PC-3 (cell line): ENCODE measurements at regions not wholly inside any gene's neighbourhood (a gene's known extent, or its start where the extent isn't known, plus 50 kb on each side); places are given as distances from the start of the nearest gene placed in this dataset.

Experiments
- ATAC-seq: fragments of 200-7000 bp; cut with Tn5 transposase; 2 replicates; pipeline ENCODE4 v1.9.1; 2020; ENCODE audit warnings: mild to moderate bottlenecking, moderate library complexity
- BruUV-seq: library from RNA; stranded (reverse); fragments of 400-500 nt; replicated peaks from 2 replicates; lab custom pipeline; 2021; lab: Mats Ljungman, UMichigan
- CTCF ChIA-PET: fragments of 300-600 bp; sonication (Branson Sonifier 250); formaldehyde crosslinking; loops from one replicate; lab custom pipeline; 2022; ENCODE audit warnings: antibody characterized with exemption; lab: Charles Lee
- POLR2A ChIA-PET: fragments of 300-600 bp; sonication (Branson Sonifier 250); formaldehyde crosslinking; loops from one replicate; lab custom pipeline; 2022; ENCODE audit warnings: antibody characterized with exemption; ENCODE audit not compliant: unreplicated experiment; lab: Charles Lee
- DNase-seq: peaks from one replicate; pipeline ENCODE4 v3.0.0-alpha.2; 2015
- H2AFZ ChIP-seq: fragments of 300-600 bp; sonication (generic); 2 replicates; pipeline ENCODE4 v1.6.0; 2016; ENCODE audit warnings: antibody characterized with exemption, low read length
- H3F3A ChIP-seq: fragments of 300-600 bp; sonication (generic); one replicate; pipeline ENCODE4 v1.6.0; 2017; ENCODE audit warnings: antibody characterized with exemption, low read length, control low read depth, mild to moderate bottlenecking; ENCODE audit not compliant: unreplicated experiment
- H3K27ac ChIP-seq: fragments of 300-600 bp; sonication (generic); 2 replicates; pipeline ENCODE4 v1.5.1; 2016; ENCODE audit warnings: mild to moderate bottlenecking, low read length
- H3K27me3 ChIP-seq: fragments of 300-600 bp; sonication (generic); 2 replicates; pipeline ENCODE4 v1.6.1; 2016; ENCODE audit warnings: low read length, mixed read lengths
- H3K36me3 ChIP-seq: fragments of 300-600 bp; sonication (generic); 2 replicates; pipeline ENCODE4 v1.6.1; 2016; ENCODE audit warnings: low read depth, mixed run types, low read length, mixed read lengths
- H3K4me1 ChIP-seq: fragments of 300-600 bp; sonication (generic); 2 replicates; pipeline ENCODE4 v1.5.1; 2016; ENCODE audit warnings: low read length; ENCODE audit not compliant: insufficient read depth
- H3K4me2 ChIP-seq: fragments of 300-600 bp; sonication (generic); 2 replicates; pipeline ENCODE4 v1.6.0; 2016; ENCODE audit warnings: low read length
- H3K4me3 ChIP-seq: fragments of 300-600 bp; sonication (generic); 2 replicates; pipeline ENCODE4 v1.5.1; 2016; ENCODE audit warnings: mild to moderate bottlenecking, low read length, mixed read lengths
- H3K79me2 ChIP-seq: fragments of 300-600 bp; sonication (generic); 2 replicates; pipeline ENCODE4 v1.6.1; 2017; ENCODE audit warnings: low read length, mixed read lengths
- H3K9ac ChIP-seq: fragments of 300-600 bp; sonication (generic); 2 replicates; pipeline ENCODE4 v1.6.0; 2016; ENCODE audit warnings: mild to moderate bottlenecking, low read length
- H3K9me2 ChIP-seq: fragments of 300-600 bp; sonication (generic); replicated peaks from 2 replicates; pipeline ENCODE4 v1.6.1; 2016; ENCODE audit warnings: mixed run types, low read length, mixed read lengths
- H3K9me3 ChIP-seq: fragments of 300-600 bp; sonication (generic); 2 replicates; pipeline ENCODE4 v1.6.1; 2016; ENCODE audit warnings: low read length, mixed read lengths
- H4K20me1 ChIP-seq: fragments of 300-600 bp; sonication (generic); 2 replicates; pipeline ENCODE4 v1.6.1; 2016; ENCODE audit warnings: low read length, mixed read lengths
- EZH2 ChIP-seq: fragments of 300-600 bp; sonication (generic); IDR thresholded peaks from one replicate; pipeline ENCODE4 v1.6.1; 2017; ENCODE audit warnings: antibody characterized with exemption, mild to moderate bottlenecking, low read length; ENCODE audit not compliant: unreplicated experiment
- EZH2phosphoT487 ChIP-seq: fragments of 300-600 bp; sonication (generic); IDR thresholded peaks from 2 replicates; pipeline ENCODE4 v1.6.1; 2018; ENCODE audit warnings: mild to moderate bottlenecking, antibody characterized with exemption, low read length, borderline replicate concordance
- intact Hi-C: fragments of 100-400 bp; cut with micrococcal nuclease; formaldehyde crosslinking; loops from 2 replicates; pipeline ENCODE4 v1.9.0; 2023
- TF ChIP-seq, protein P1 (sequence below): fragments of 300-600 bp; sonication (generic); conservative IDR thresholded peaks from 2 replicates; pipeline ENCODE4 v1.5.1; 2017; ENCODE audit warnings: antibody characterized with exemption, low read depth, mild to moderate bottlenecking, low read length

DNA sequence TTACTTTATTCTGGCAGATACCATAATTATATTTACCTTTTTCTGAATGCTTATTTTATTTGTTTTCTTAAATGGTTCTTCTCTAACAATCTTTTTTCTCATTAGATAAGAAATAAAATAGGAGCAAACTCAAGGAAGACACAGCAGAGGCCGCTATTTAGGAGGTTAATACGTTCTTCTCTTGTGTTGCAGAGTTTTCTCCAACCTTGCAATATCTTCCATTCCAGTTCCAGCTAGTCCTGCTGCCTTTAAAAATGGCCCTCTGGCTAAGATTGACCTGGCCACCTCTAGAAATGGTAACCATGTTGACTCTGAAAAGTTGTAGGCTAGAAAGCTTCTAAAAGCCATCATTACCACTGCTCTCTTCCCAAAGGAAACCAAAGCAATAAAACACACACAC, 718.8 kb downstream of the MAT2B start:
- Histone ChIP-seq H2AFZ (no peak overlapping the region), H3K36me3 (no peaks in the 10 kb centered on the region), H3K4me2 (no peak overlapping the region), H3F3A (no peaks in the 10 kb centered on the region), H4K20me1 (no peaks in the 10 kb centered on the region), H3K9me2 (no peaks in the 10 kb centered on the region), H3K9me3 (0 out of 2 replicates have a peak, but pooled peaks cover 3% of the 10 kb centered on the region), H3K27ac (no peak overlapping the region), H3K4me1 (no peaks in the 10 kb centered on the region), H3K4me3 (no peak overlapping the region), H3K27me3 (no peaks in the 10 kb centered on the region), H3K9ac (no peak overlapping the region), H3K79me2 (no peaks in the 10 kb centered on the region)
- intact Hi-C loops: no loop called here
- CTCF ChIA-PET: no interaction called here
- no TSS peak for BruUV-seq
- no peak for DNase-seq
- TF ChIP-seq EZH2 (no peak), EZH2phosphoT487 (no peak)
- TF ChIP-seq, protein P1, sequence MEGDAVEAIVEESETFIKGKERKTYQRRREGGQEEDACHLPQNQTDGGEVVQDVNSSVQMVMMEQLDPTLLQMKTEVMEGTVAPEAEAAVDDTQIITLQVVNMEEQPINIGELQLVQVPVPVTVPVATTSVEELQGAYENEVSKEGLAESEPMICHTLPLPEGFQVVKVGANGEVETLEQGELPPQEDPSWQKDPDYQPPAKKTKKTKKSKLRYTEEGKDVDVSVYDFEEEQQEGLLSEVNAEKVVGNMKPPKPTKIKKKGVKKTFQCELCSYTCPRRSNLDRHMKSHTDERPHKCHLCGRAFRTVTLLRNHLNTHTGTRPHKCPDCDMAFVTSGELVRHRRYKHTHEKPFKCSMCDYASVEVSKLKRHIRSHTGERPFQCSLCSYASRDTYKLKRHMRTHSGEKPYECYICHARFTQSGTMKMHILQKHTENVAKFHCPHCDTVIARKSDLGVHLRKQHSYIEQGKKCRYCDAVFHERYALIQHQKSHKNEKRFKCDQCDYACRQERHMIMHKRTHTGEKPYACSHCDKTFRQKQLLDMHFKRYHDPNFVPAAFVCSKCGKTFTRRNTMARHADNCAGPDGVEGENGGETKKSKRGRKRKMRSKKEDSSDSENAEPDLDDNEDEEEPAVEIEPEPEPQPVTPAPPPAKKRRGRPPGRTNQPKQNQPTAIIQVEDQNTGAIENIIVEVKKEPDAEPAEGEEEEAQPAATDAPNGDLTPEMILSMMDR: no peak
- POLR2A ChIA-PET: no interaction called here
- no peak for ATAC-seq

DNA sequence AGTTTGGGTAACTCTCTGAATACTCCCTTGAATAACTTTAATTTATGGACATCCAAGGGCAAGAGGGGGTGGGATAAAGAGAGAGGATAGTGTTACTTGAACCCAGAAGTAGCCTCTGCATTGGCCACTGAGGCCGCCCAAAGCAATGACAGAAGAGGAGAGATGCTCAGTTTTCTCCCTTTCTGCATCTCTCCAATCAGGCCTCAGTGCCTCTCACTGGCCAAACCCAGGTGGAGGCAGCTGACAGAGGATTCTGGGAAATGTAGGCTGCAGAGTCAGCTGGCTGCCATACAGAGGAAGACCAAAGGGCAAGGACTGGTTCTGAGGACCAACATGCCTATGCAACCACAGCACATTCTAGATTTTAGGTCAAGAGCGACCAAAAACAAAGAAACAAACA, 719.4 kb downstream of the MAT2B start:
- no peak overlapping the region for H3K4me2 ChIP-seq
- intact Hi-C loops: no loop called here
- no peak for ATAC-seq
- H3K9me2 ChIP-seq: no peaks in the 10 kb centered on the region
- 0 out of 2 replicates have a peak, but pooled peaks cover 3% of the 10 kb centered on the region for H3K9me3 ChIP-seq
- no peaks in the 10 kb centered on the region for H3F3A ChIP-seq
- DNase-seq: no peak
- ChIA-PET CTCF (no interaction called here), POLR2A (no interaction called here)
- H3K4me1 ChIP-seq: no peaks in the 10 kb centered on the region
- no TSS peak for BruUV-seq
- H3K79me2 ChIP-seq: no peaks in the 10 kb centered on the region
- no peaks in the 10 kb centered on the region for H3K27me3 ChIP-seq
- no peak overlapping the region for H2AFZ ChIP-seq
- no peak overlapping the region for H3K4me3 ChIP-seq
- H3K9ac ChIP-seq: no peak overlapping the region
- no peak overlapping the region for H3K27ac ChIP-seq
- TF ChIP-seq EZH2 (no peak), EZH2phosphoT487 (no peak)
- TF ChIP-seq, protein P1: no peak
- H4K20me1 ChIP-seq: no peaks in the 10 kb centered on the region
- H3K36me3 ChIP-seq: no peaks in the 10 kb centered on the region

DNA sequence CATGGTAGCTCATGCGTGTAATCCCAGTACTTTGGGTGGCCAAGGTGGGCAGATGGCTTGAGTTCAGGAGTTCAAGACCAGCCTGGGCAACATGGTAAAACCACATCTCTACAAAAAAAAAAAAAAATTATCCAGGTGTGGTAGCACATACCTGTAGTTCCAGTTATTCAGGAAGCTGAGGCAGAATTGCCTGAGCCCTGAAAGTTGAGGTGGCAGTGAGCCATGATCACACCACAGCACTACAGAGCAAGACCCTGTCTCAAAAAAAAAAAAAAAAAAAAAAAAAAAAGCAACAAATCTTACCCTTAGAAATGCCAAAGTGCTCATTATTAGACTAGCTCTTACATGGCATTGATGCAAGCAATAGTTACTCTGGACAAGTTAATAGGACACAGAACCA, 724.9 kb downstream of the MAT2B start:
- H3K4me3 ChIP-seq: no peak overlapping the region
- H3K27me3 ChIP-seq: no peaks in the 10 kb centered on the region
- H4K20me1 ChIP-seq: no peaks in the 10 kb centered on the region
- BruUV-seq: no TSS peak
- no peak overlapping the region for H3K4me2 ChIP-seq
- TF ChIP-seq, protein P1: no peak
- ChIA-PET POLR2A (no interaction called here), CTCF (no interaction called here)
- no peak overlapping the region for H3K27ac ChIP-seq
- intact Hi-C loops: no loop called here
- no peaks in the 10 kb centered on the region for H3K36me3 ChIP-seq
- H3K79me2 ChIP-seq: no peaks in the 10 kb centered on the region
- H2AFZ ChIP-seq: no peak overlapping the region
- no peaks in the 10 kb centered on the region for H3K9me2 ChIP-seq
- 0 out of 2 replicates have a peak, but pooled peaks cover 4% of the 10 kb centered on the region for H3K9me3 ChIP-seq
- no peak for ATAC-seq
- no peaks in the 10 kb centered on the region for H3F3A ChIP-seq
- H3K4me1 ChIP-seq: no peaks in the 10 kb centered on the region
- no peak overlapping the region for H3K9ac ChIP-seq
- DNase-seq: no peak
